ENCODE measurements at regions not wholly inside any gene's neighbourhood (a gene's known extent, or its start where the extent isn't known, plus 50 kb on each side); places are given as distances from the start of the nearest gene placed in this dataset.

DNA sequence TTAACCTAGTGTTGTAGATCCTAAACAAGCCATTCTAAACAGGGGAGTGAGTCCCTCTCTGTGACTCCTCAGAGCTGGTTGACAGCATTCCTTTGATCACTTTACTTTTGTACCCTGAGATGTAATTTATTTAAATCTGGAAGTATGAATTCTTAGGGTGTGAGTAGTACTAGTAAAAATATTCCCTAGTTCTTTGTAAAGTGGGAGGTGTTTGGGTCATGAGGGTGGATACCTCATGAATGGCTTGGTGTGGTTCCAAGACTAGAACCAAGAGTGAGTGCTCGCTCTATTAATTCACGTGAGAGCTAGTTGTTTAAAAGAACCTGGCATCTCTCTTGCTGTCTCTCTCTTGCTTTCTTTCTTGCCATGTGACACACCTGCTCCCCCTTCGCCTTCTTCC is 223.7 kb downstream of the SQOR start:
- H3K9ac ChIP-seq (ENCODE audit: low read length): no peak overlapping the region
- H3K36me3 ChIP-seq (ENCODE audit: insufficient read depth, low read length): no peaks in the 10 kb centered on the region
- no peaks in the 10 kb centered on the region for H3K9me2 ChIP-seq (ENCODE audit: low read depth, low read length)
- H3K27ac ChIP-seq (ENCODE audit: low read depth, low read length, poor library complexity, severe bottlenecking): no peak overlapping the region
- H3K4me2 ChIP-seq (ENCODE audit: low read length): no peak overlapping the region
- no peak overlapping the region for H3K4me3 ChIP-seq (ENCODE audit: low read depth, low read length, poor library complexity, severe bottlenecking)
- H4K20me1 ChIP-seq (ENCODE audit: insufficient read depth, low read length): no peaks in the 10 kb centered on the region
- H3K4me1 ChIP-seq (ENCODE audit: insufficient read depth, low read length, severe bottlenecking): no peaks in the 10 kb centered on the region
- peaks cover 6% of the 10 kb centered on the region; the same call in 1 of the 2 replicates for H3K27me3 ChIP-seq (ENCODE audit: insufficient read depth, low read length)
- no peaks in the 10 kb centered on the region for H3K79me2 ChIP-seq (ENCODE audit: insufficient read depth, low read length)
- no peak for TF ChIP-seq EZH2 (IDR thresholded peaks at IDR 0.05; ENCODE audit: borderline replicate concordance, low read length)
- TF ChIP-seq, protein P1, sequence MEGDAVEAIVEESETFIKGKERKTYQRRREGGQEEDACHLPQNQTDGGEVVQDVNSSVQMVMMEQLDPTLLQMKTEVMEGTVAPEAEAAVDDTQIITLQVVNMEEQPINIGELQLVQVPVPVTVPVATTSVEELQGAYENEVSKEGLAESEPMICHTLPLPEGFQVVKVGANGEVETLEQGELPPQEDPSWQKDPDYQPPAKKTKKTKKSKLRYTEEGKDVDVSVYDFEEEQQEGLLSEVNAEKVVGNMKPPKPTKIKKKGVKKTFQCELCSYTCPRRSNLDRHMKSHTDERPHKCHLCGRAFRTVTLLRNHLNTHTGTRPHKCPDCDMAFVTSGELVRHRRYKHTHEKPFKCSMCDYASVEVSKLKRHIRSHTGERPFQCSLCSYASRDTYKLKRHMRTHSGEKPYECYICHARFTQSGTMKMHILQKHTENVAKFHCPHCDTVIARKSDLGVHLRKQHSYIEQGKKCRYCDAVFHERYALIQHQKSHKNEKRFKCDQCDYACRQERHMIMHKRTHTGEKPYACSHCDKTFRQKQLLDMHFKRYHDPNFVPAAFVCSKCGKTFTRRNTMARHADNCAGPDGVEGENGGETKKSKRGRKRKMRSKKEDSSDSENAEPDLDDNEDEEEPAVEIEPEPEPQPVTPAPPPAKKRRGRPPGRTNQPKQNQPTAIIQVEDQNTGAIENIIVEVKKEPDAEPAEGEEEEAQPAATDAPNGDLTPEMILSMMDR (IDR thresholded peaks at IDR 0.05; ENCODE audit: low read length): no peak
- H3K9me3 ChIP-seq (ENCODE audit: low read length): no peaks in the 10 kb centered on the region
- H2AFZ ChIP-seq (ENCODE audit: low read length): no peak overlapping the region
- no peaks in the 10 kb centered on the region for H3F3A ChIP-seq (ENCODE audit: insufficient read depth, low read length)

DNA sequence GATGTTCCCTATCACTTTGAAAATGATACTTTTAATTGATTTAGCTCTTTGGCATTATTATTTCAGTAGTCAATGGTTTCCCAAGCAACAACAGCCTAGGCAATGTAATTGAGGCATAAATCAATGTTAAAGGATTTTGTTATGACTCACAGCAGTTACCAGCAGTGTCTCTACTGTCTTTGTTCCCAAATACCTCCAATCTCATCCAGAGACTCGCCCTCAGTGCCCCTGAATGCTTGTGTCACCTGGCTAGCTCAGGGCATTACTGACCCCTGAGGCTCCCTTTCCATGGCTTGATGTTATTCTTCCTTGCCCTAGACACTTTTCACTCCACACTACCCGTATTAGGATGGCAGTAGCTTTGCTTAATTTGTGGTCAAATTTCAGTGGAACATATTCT is 227.2 kb downstream of the SQOR start:
- H4K20me1 ChIP-seq (ENCODE audit: insufficient read depth, low read length): no peaks in the 10 kb centered on the region
- H3K4me2 ChIP-seq (ENCODE audit: low read length): no peak overlapping the region
- H3K4me3 ChIP-seq (ENCODE audit: low read depth, low read length, poor library complexity, severe bottlenecking): no peak overlapping the region
- H2AFZ ChIP-seq (ENCODE audit: low read length): no peak overlapping the region
- H3K27ac ChIP-seq (ENCODE audit: low read depth, low read length, poor library complexity, severe bottlenecking): no peak overlapping the region
- peaks cover 6% of the 10 kb centered on the region; the same call in 1 of the 2 replicates for H3K27me3 ChIP-seq (ENCODE audit: insufficient read depth, low read length)
- H3F3A ChIP-seq (ENCODE audit: insufficient read depth, low read length): no peaks in the 10 kb centered on the region
- TF ChIP-seq, protein P1 (IDR thresholded peaks at IDR 0.05; ENCODE audit: low read length): no peak
- no peak for TF ChIP-seq EZH2 (IDR thresholded peaks at IDR 0.05; ENCODE audit: borderline replicate concordance, low read length)
- no peaks in the 10 kb centered on the region for H3K36me3 ChIP-seq (ENCODE audit: insufficient read depth, low read length)
- H3K9me2 ChIP-seq (ENCODE audit: low read depth, low read length): no peaks in the 10 kb centered on the region
- H3K4me1 ChIP-seq (ENCODE audit: insufficient read depth, low read length, severe bottlenecking): no peaks in the 10 kb centered on the region
- no peak overlapping the region for H3K9ac ChIP-seq (ENCODE audit: low read length)
- H3K9me3 ChIP-seq (ENCODE audit: low read length): no peaks in the 10 kb centered on the region
- H3K79me2 ChIP-seq (ENCODE audit: insufficient read depth, low read length): no peaks in the 10 kb centered on the region

DNA sequence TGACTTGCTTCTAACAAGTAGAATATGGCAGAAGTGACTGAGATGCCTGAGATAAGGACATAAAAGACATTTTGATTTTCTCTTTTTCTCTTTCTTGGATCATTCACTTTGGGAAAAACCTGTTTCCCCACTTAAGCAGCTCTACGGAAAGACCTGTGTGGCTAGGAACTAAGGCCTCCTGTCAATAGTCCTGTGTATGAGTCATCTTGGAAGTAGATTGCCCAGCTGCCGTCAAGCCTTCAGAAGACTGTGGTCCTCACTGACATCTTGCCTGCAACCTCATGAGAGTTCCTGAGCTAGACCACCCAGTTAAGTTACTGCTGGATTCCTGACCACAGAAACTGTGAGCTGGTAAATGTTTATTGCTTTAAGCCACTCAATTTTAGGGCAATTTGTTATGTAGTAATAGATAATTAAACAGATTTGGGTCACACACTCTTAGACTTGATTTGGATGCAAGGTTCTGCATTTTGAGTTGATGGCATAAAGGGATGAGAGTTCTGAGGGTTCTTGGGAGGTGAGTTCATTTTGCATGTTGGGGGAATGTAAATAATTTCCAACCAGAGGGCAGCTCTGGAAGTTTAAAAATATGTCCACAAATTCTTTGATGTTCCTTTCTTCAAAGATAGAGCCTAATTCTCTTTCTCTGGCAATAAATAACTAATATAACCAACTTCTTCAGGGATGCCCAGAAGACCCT is 229.2 kb downstream of the SQOR start:
- no peaks in the 10 kb centered on the region for H3F3A ChIP-seq (ENCODE audit: insufficient read depth, low read length)
- H3K79me2 ChIP-seq (ENCODE audit: insufficient read depth, low read length): no peaks in the 10 kb centered on the region
- TF ChIP-seq, protein P1 (IDR thresholded peaks at IDR 0.05; ENCODE audit: low read length): no peak
- TF ChIP-seq EZH2 (IDR thresholded peaks at IDR 0.05; ENCODE audit: borderline replicate concordance, low read length): no peak
- H3K27me3 ChIP-seq (ENCODE audit: insufficient read depth, low read length): peaks cover 6% of the 10 kb centered on the region; the same call in 1 of the 2 replicates
- no peak overlapping the region for H3K9ac ChIP-seq (ENCODE audit: low read length)
- H3K4me3 ChIP-seq (ENCODE audit: low read depth, low read length, poor library complexity, severe bottlenecking): no peak overlapping the region
- no peak overlapping the region for H3K4me2 ChIP-seq (ENCODE audit: low read length)
- no peaks in the 10 kb centered on the region for H3K36me3 ChIP-seq (ENCODE audit: insufficient read depth, low read length)
- H3K4me1 ChIP-seq (ENCODE audit: insufficient read depth, low read length, severe bottlenecking): no peaks in the 10 kb centered on the region
- no peak overlapping the region for H2AFZ ChIP-seq (ENCODE audit: low read length)
- no peaks in the 10 kb centered on the region for H3K9me2 ChIP-seq (ENCODE audit: low read depth, low read length)
- H4K20me1 ChIP-seq (ENCODE audit: insufficient read depth, low read length): no peaks in the 10 kb centered on the region
- H3K27ac ChIP-seq (ENCODE audit: low read depth, low read length, poor library complexity, severe bottlenecking): no peak overlapping the region
- no peaks in the 10 kb centered on the region for H3K9me3 ChIP-seq (ENCODE audit: low read length)
